Stimulated activated CD8-positive, alpha-beta memory T cell treated with anti-CD3 and anti-CD28 coated beads, Interleukin-4, amount 100 ng/mL, for 48 hours (primary cell): ENCODE measurements at regions not wholly inside any gene's neighbourhood (a gene's known extent, or its start where the extent isn't known, plus 50 kb on each side); places are given as distances from the start of the nearest gene placed in this dataset.
"Not testable (repeated sequence)": the region's sequence is repeated elsewhere in the genome, so short reads cannot be mapped to it uniquely, and the experiment has no call there.

Source experiments
- DNase-seq: peaks from one replicate; pipeline ENCODE4 v3.0.0-alpha.2; 2020

DNA sequence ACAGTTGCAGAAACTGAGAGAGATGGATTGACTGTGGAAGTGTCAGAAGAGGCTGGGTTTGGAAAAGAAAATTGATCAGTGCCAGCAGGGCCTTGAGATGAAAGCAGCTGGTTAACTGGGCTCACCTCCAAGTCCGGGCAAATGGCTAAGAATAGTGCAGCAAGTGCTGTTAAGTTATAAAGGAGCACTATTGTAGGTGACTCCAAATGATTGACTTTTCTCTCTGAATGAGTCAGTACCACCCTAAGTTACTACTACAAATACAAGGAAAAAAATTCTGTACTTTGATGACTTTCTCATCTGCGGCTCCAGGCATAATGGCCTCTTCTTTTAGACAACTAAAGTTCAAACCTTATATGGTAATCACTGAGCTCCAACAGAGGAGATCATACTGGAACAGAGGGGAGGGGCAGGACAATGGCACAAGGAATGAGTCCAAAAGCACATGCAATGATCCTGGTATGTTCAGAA is 733.4 kb upstream of the INTU start:
- DNase-seq = no peak

GRCh38 chr4:126906466-126906865 is 726.3 kb upstream of the INTU start:
- DNase-seq = no peak

GRCh38 chr4:126907389-126907788 is 725.4 kb upstream of the INTU start:
- no peak for DNase-seq

GRCh38 chr4:126916049-126916625 is 716.6 kb upstream of the INTU start:
- DNase-seq = no peak

GRCh38 chr4:126916626-126917140 is 716.1 kb upstream of the INTU start:
- no peak for DNase-seq

GRCh38 chr4:126922328-126922938 is 710.3 kb upstream of the INTU start:
- DNase-seq = not testable (repeated sequence)

DNA sequence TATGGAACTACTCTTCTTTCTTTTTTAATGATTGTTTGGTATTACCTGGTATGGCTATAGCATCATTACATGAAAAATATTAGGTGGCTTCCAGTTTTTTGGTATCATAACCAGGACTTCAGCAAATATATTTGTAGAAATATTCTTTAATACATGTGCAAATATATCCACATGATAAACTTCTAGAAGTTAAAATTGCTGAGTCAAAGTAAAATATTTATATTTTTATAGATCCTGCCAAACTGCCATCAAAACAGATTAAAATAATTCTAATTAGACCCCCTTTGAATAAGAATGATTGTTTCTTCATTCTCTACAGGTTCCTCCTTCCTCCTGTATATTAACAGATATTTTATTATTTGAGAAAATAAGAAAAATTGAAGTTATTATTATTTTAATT is 708.5 kb upstream of the INTU start:
- no peak for DNase-seq

GRCh38 chr4:126930059-126930458 is 702.7 kb upstream of the INTU start:
- DNase-seq = not testable (repeated sequence)

DNA sequence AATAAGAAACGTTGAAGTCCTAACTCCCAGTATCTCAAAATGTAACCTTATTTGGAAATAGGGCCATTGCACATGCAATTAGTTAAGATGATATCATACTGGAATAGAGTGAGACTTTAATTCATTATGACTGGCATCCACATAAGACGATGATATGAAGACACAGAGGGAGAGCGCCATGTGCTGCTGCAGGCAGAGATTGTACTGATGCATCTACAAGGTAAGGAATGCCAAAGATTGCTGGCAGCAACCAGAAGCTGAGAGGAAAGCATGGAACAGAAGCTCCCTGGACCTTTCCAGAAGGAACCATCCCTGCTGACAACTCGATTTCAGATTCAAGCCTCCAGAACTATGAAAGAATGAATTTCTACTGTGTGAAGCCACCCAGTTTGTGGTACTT is 697.0 kb upstream of the INTU start:
- DNase-seq = no peak

DNA sequence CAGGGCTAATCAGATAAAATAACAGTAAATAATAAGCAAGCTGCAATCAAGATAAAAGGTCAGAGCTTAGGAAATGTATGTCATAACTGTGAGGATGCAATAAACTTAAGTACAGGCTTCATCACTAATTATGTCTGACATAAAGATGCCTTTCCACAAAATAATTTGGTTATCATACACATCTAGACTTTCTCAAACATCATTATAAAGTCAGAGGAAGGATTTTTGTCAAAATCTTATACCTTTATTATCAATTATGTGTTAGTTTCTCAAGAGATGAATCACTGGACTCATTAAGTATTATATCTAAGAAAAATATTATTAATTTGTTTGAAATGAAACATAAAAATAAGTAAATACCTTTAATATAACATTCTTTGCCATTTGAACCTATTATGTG is 695.4 kb upstream of the INTU start:
- no peak for DNase-seq

GRCh38 chr4:126937846-126938422 is 694.8 kb upstream of the INTU start:
- no peak for DNase-seq

- no peak for DNase-seq
Observed at GRCh38 chr4:126939401-126939800, 693.4 kb upstream of the INTU start.

DNA sequence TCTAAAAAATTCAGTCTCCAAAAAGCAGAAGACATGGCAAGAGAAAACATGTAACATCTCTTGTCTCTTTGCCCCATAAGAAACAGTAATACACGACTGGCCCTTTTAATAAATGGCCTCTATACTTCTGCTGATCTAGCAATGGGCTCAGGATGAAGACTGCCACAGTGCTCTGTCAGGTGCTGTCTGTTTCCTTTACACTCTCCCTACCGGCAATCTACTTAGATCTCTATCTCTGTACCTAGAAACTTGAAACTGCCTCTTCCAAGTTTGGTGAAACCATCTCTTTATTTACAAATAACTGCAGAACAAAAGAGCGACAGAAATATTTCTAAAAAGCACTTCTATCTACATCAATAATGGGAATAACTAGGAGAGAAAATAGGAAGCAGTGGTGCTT is 685.2 kb upstream of the INTU start:
- DNase-seq = no peak

- DNase-seq = no peak
Observed at GRCh38 chr4:126954537-126955291, 678.0 kb upstream of the INTU start.

GRCh38 chr4:126955292-126956183 is 677.2 kb upstream of the INTU start:
- DNase-seq = no peak

- no peak for DNase-seq
Observed at GRCh38 chr4:126956184-126956897, 676.4 kb upstream of the INTU start.

GRCh38 chr4:126957556-126957955 is 675.2 kb upstream of the INTU start:
- no peak for DNase-seq

GRCh38 chr4:126957987-126958386 is 674.8 kb upstream of the INTU start:
- DNase-seq = no peak

- DNase-seq = no peak
Observed at GRCh38 chr4:126958482-126958881, 674.3 kb upstream of the INTU start.

DNA sequence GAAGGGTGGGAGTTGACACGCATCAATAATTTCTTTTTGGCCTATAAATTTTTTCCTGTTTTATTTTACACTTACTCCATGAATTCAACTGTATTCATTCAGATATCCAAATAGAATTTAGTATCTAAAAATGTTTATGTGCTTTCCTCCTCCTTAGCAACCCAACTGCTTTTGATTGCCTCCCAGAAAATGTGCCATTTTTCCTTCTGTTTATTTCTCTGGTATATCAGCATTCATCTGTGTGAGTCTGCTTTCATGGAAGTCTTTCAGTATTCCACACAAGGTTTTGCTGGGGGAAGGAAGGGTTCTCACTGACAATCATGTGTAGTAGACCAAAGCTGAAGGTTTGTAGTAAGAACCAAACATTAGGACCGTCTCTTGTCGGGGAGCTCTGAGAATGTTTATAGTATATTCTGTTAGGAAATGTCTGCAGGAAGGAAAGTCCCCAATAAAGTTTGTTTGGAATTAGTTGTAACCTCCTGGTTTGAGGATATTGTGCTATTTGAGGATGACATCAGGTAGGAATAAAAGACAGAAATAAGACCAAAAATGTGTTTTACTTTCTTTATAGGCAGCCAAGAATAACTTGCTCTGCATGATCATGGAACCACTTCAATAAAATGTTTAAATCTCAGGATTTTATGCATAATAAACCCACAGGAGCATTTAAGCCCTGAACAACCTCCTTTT is 673.6 kb upstream of the INTU start:
- DNase-seq = no peak

DNA sequence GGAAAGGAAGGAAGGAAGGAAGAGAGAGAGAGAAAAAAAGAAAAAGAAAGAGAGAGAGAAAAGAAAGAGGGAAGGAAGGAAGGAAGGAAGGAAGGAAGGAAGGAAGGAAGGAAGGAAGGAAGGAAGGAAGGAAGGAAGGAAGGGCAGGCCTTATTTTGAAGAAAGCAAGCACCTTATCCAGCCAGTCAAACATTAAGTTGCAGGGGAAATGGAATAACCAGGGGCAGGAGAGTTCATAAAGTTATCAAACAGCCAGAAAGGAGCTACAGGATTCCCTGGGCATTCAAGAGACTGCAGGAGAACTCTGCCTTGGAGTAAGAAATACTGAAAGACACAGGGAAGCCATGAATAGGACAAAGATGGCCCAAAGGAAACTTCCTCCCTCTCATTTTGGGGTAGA is 672.0 kb upstream of the INTU start:
- no peak for DNase-seq
